Left ventricle myocardium inferior (tissue), 1 donor: ENCODE measurements at regions not wholly inside any gene's neighbourhood (a gene's known extent, or its start where the extent isn't known, plus 50 kb on each side); places are given as distances from the start of the nearest gene placed in this dataset.

ENCODE experiments used
- DNase-seq: peaks from one replicate; pipeline ENCODE4 v3.0.0-alpha.2; 2020
- H3K27ac ChIP-seq: fragments of 200-600 bp; replicated peaks from 2 replicates; pipeline ENCODE4 v1.8.0; 2021
- H3K27me3 ChIP-seq: fragments of 200-600 bp; 2 replicates; pipeline ENCODE4 v1.8.0; 2021; ENCODE audit warnings: low read depth
- H3K36me3 ChIP-seq: fragments of 200-600 bp; 2 replicates; pipeline ENCODE4 v1.8.0; 2021
- H3K4me1 ChIP-seq: fragments of 200-600 bp; 2 replicates; pipeline ENCODE4 v1.8.0; 2021
- H3K4me3 ChIP-seq: fragments of 200-600 bp; 2 replicates; pipeline ENCODE4 v1.8.0; 2021; ENCODE audit warnings: mild to moderate bottlenecking, moderate library complexity
- H3K9me3 ChIP-seq: fragments of 200-600 bp; replicated peaks from 2 replicates; pipeline ENCODE4 v1.8.0; 2021
- CTCF ChIP-seq: fragments of 200-600 bp; IDR thresholded peaks from 2 replicates; pipeline ENCODE4 v1.8.0; 2021; ENCODE audit warnings: antibody characterized with exemption, mild to moderate bottlenecking, borderline replicate concordance
- intact Hi-C: fragments of 100-400 bp; cut with micrococcal nuclease; formaldehyde crosslinking; loops from one replicate; pipeline ENCODE4 v1.11.0; 2022
- donor health status: DM: no; HTN: yes; CAD: no; lungs with severe emphysema.

- TF ChIP-seq CTCF, result no peak
- no peak for DNase-seq
- intact Hi-C loops, result no loop called here
Measured at GRCh38 chr13:86684402-86684801, 885.2 kb upstream of the SLITRK6 start.

GRCh38 chr13:86689911-86690310, 890.7 kb upstream of the SLITRK6 start:
- Histone ChIP-seq H3K36me3 (no peaks in the 10 kb centered on the region), H3K27me3 (no peaks in the 10 kb centered on the region), H3K9me3 (no peaks in the 10 kb centered on the region), H3K27ac (no peak overlapping the region), H3K4me3 (no peak overlapping the region), H3K4me1 (no peaks in the 10 kb centered on the region)
- no peak for TF ChIP-seq CTCF
- intact Hi-C loops, result no loop called here
- DNase-seq, result no peak

More at GRCh38 chr13:86684402-86684801, 885.2 kb upstream of the SLITRK6 start:
- Histone ChIP-seq H3K4me1 (no peaks in the 10 kb centered on the region), H3K9me3 (peaks cover 9% of the 10 kb centered on the region), H3K27ac (no peak overlapping the region), H3K27me3 (no peaks in the 10 kb centered on the region), H3K36me3 (no peaks in the 10 kb centered on the region), H3K4me3 (no peak overlapping the region)

- no peak overlapping the region for H3K4me3 ChIP-seq
- H3K36me3 ChIP-seq, result no peaks in the 10 kb centered on the region
- intact Hi-C loops, result no loop called here
- peaks cover 18% of the 10 kb centered on the region for H3K9me3 ChIP-seq
- no peaks in the 10 kb centered on the region for H3K27me3 ChIP-seq
- no peak for DNase-seq
- H3K27ac ChIP-seq, result no peak overlapping the region
- H3K4me1 ChIP-seq, result no peaks in the 10 kb centered on the region
- TF ChIP-seq CTCF, result no peak
Measured at GRCh38 chr13:86692291-86692690, 893.1 kb upstream of the SLITRK6 start.

- DNase-seq, result no peak
- Histone ChIP-seq H3K27me3 (no peaks in the 10 kb centered on the region), H3K36me3 (no peaks in the 10 kb centered on the region), H3K4me3 (no peak overlapping the region), H3K27ac (no peak overlapping the region), H3K4me1 (no peaks in the 10 kb centered on the region), H3K9me3 (peaks cover 29% of the 10 kb centered on the region)
- intact Hi-C loops, result no loop called here
- TF ChIP-seq CTCF, result no peak
Measured at GRCh38 chr13:86710013-86710412, 910.8 kb upstream of the SLITRK6 start.

GRCh38 chr13:86710896-86711295, 911.7 kb upstream of the SLITRK6 start:
- Histone ChIP-seq H3K36me3 (no peaks in the 10 kb centered on the region), H3K27me3 (no peaks in the 10 kb centered on the region), H3K4me3 (no peak overlapping the region), H3K4me1 (no peaks in the 10 kb centered on the region), H3K9me3 (peaks cover 21% of the 10 kb centered on the region), H3K27ac (no peak overlapping the region)
- intact Hi-C loops, result no loop called here
- DNase-seq, result no peak
- no peak for TF ChIP-seq CTCF

GRCh38 chr13:86714495-86714894, 915.3 kb upstream of the SLITRK6 start:
- H3K36me3 ChIP-seq, result no peaks in the 10 kb centered on the region
- no peak overlapping the region for H3K4me3 ChIP-seq
- intact Hi-C loops, result no loop called here
- no peak overlapping the region for H3K27ac ChIP-seq
- peaks cover 4% of the 10 kb centered on the region for H3K9me3 ChIP-seq
- no peaks in the 10 kb centered on the region for H3K4me1 ChIP-seq
- no peak for DNase-seq
- no peak for TF ChIP-seq CTCF
- no peaks in the 10 kb centered on the region for H3K27me3 ChIP-seq
